ENCODE measurements at regions not wholly inside any gene's neighbourhood (a gene's known extent, or its start where the extent isn't known, plus 50 kb on each side); places are given as distances from the start of the nearest gene placed in this dataset.

DNA sequence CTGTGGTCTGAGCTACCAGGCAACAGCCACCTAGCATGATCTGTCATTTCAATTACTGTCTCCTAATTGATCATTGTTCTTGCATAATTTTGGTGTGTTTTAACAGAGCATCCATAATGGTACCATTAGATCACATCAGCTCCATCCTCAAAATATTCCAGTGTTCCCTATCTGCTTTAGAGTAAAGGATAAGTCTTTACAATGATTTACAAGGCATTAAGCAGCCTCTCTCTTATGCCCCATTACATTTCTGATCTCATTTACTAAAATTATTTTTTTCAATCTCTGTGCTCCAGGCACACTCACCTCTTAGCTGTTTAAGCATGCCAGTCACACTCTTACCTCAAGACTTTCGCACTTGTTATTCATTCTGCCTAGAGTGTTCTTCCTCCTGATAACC is 389.9 kb upstream of the PTPRD start:
- TF ChIP-seq, protein P1, sequence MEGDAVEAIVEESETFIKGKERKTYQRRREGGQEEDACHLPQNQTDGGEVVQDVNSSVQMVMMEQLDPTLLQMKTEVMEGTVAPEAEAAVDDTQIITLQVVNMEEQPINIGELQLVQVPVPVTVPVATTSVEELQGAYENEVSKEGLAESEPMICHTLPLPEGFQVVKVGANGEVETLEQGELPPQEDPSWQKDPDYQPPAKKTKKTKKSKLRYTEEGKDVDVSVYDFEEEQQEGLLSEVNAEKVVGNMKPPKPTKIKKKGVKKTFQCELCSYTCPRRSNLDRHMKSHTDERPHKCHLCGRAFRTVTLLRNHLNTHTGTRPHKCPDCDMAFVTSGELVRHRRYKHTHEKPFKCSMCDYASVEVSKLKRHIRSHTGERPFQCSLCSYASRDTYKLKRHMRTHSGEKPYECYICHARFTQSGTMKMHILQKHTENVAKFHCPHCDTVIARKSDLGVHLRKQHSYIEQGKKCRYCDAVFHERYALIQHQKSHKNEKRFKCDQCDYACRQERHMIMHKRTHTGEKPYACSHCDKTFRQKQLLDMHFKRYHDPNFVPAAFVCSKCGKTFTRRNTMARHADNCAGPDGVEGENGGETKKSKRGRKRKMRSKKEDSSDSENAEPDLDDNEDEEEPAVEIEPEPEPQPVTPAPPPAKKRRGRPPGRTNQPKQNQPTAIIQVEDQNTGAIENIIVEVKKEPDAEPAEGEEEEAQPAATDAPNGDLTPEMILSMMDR (IDR thresholded peaks at IDR 0.05) = no peak
- no peak for TF ChIP-seq POLR2A (IDR thresholded peaks at IDR 0.05)
